DND-41 (cell line): ENCODE measurements at regions not wholly inside any gene's neighbourhood (a gene's known extent, or its start where the extent isn't known, plus 50 kb on each side); places are given as distances from the start of the nearest gene placed in this dataset.

ENCODE experiments used
- CTCF ChIP-seq: IDR thresholded peaks from 2 replicates; pipeline ENCODE4 v1.5.1; 2012; ENCODE audit warnings: borderline replicate concordance, low read length, moderate library complexity, mild to moderate bottlenecking; ENCODE audit not compliant: poor library complexity, severe bottlenecking; ENCODE audit errors: extremely low read depth
- EZH2 ChIP-seq: IDR thresholded peaks from 3 replicates; pipeline ENCODE4 v1.6.1; 2012; ENCODE audit warnings: borderline replicate concordance, low read depth, mild to moderate bottlenecking, moderate library complexity, low read length, inconsistent platforms; ENCODE audit not compliant: severe bottlenecking

- TF ChIP-seq CTCF (no peak), EZH2 (no peak)
Observed at GRCh38 chr12:87920139-87920538, 109.1 kb downstream of the C12orf50 start.
